H9 (cell line): ENCODE measurements at regions not wholly inside any gene's neighbourhood (a gene's known extent, or its start where the extent isn't known, plus 50 kb on each side); places are given as distances from the start of the nearest gene placed in this dataset.

ENCODE experiments used
- DNase-seq: peaks from one replicate; pipeline ENCODE4 v3.0.0-alpha.2; 2017
- H2AFZ ChIP-seq: one replicate; pipeline ENCODE4 v1.6.1; 2013; ENCODE audit warnings: mild to moderate bottlenecking, low read length, control low read depth, moderate library complexity
- H2AK5ac ChIP-seq: 2 replicates; pipeline ENCODE4 v1.6.1; 2013; ENCODE audit warnings: low read length, control low read depth, mixed read lengths; ENCODE audit not compliant: insufficient read length
- H2BK120ac ChIP-seq: one replicate; pipeline ENCODE4 v1.6.1; 2013; ENCODE audit warnings: low read depth, mild to moderate bottlenecking, low read length, control low read depth, inconsistent platforms; ENCODE audit not compliant: poor library complexity, severe bottlenecking
- H2BK12ac ChIP-seq: 2 replicates; pipeline ENCODE4 v1.6.1; 2013; ENCODE audit warnings: low read length, control low read depth, mixed read lengths, low read depth; ENCODE audit not compliant: insufficient read length
- H2BK15ac ChIP-seq: 2 replicates; pipeline ENCODE4 v1.6.1; 2013; ENCODE audit warnings: low read depth, low read length, control low read depth
- H2BK20ac ChIP-seq: one replicate; pipeline ENCODE4 v1.6.1; 2013; ENCODE audit warnings: low read depth, mild to moderate bottlenecking, low read length, control low read depth, inconsistent platforms; ENCODE audit not compliant: poor library complexity, severe bottlenecking
- H2BK5ac ChIP-seq: 2 replicates; pipeline ENCODE4 v1.6.1; 2013; ENCODE audit warnings: low read length, control low read depth, mixed read lengths; ENCODE audit not compliant: insufficient read length
- H3K14ac ChIP-seq: 2 replicates; pipeline ENCODE4 v1.6.1; 2013; ENCODE audit warnings: low read length, control low read depth; ENCODE audit not compliant: insufficient read depth
- H3K18ac ChIP-seq: 2 replicates; pipeline ENCODE4 v1.6.1; 2013; ENCODE audit warnings: low read depth, mild to moderate bottlenecking, mixed read lengths, low read length, control low read depth; ENCODE audit not compliant: insufficient read length
- H3K23ac ChIP-seq: 2 replicates; pipeline ENCODE4 v1.6.1; 2013; ENCODE audit warnings: low read length, control low read depth, mixed read lengths, low read depth; ENCODE audit not compliant: insufficient read length
- H3K23me2 ChIP-seq: 2 replicates; pipeline ENCODE4 v1.6.1; 2013; ENCODE audit warnings: low read depth, mild to moderate bottlenecking, mixed read lengths, low read length, control low read depth; ENCODE audit not compliant: insufficient read length, poor library complexity, severe bottlenecking
- H3K27ac ChIP-seq: 2 replicates; pipeline ENCODE4 v1.5.1; 2013; ENCODE audit warnings: low read length, control low read depth, mixed read lengths, low read depth; ENCODE audit not compliant: insufficient read length
- H3K27me3 ChIP-seq: 2 replicates; pipeline ENCODE4 v1.6.1; 2013; ENCODE audit warnings: low read length, control low read depth, inconsistent platforms; ENCODE audit not compliant: insufficient read depth
- H3K4ac ChIP-seq: 2 replicates; pipeline ENCODE4 v1.6.1; 2013; ENCODE audit warnings: low read depth, mild to moderate bottlenecking, control low read depth, inconsistent platforms, low read length, moderate library complexity
- H3K4me1 ChIP-seq: 2 replicates; pipeline ENCODE4 v1.6.1; 2013; ENCODE audit warnings: low read length, control low read depth, inconsistent platforms; ENCODE audit not compliant: insufficient read depth
- H3K4me2 ChIP-seq: 2 replicates; pipeline ENCODE4 v1.6.1; 2013; ENCODE audit warnings: low read length, control low read depth, mixed read lengths; ENCODE audit not compliant: insufficient read length, insufficient read depth
- H3K56ac ChIP-seq: 2 replicates; pipeline ENCODE4 v1.6.1; 2013; ENCODE audit warnings: low read depth, mild to moderate bottlenecking, mixed read lengths, low read length, control low read depth; ENCODE audit not compliant: insufficient read length
- H3K79me1 ChIP-seq: 2 replicates; pipeline ENCODE4 v1.6.1; 2013; ENCODE audit warnings: low read depth, mild to moderate bottlenecking, moderate library complexity, low read length, control low read depth, inconsistent platforms; ENCODE audit not compliant: insufficient read depth, poor library complexity, severe bottlenecking
- H3K79me2 ChIP-seq: 2 replicates; pipeline ENCODE4 v1.6.1; 2013; ENCODE audit warnings: low read length, control low read depth, inconsistent platforms; ENCODE audit not compliant: insufficient read depth
- H3K9ac ChIP-seq: 2 replicates; pipeline ENCODE4 v1.6.1; 2013; ENCODE audit warnings: low read length, control low read depth, mixed read lengths; ENCODE audit not compliant: insufficient read length; ENCODE audit errors: extremely low read depth
- H3K9me3 ChIP-seq: one replicate; pipeline ENCODE4 v1.6.1; 2013; ENCODE audit warnings: low read depth, low read length, inconsistent platforms; ENCODE audit not compliant: control insufficient read depth
- H3T11ph ChIP-seq: one replicate; pipeline ENCODE4 v1.6.1; 2013; ENCODE audit warnings: mild to moderate bottlenecking, low read length, control low read depth, inconsistent platforms
- H4K20me1 ChIP-seq: one replicate; pipeline ENCODE4 v1.6.1; 2013; ENCODE audit not compliant: control insufficient read depth, insufficient read length, insufficient read depth
- H4K5ac ChIP-seq: 2 replicates; pipeline ENCODE4 v1.6.1; 2013; ENCODE audit warnings: low read depth, mild to moderate bottlenecking, mixed read lengths, low read length, control low read depth; ENCODE audit not compliant: insufficient read length
- H4K8ac ChIP-seq: replicated peaks from 2 replicates; pipeline ENCODE4 v1.6.1; 2013; ENCODE audit warnings: low read length, control low read depth, mixed read lengths, low read depth; ENCODE audit not compliant: insufficient read length
- H4K91ac ChIP-seq: 2 replicates; pipeline ENCODE4 v1.6.1; 2013; ENCODE audit warnings: low read depth, mild to moderate bottlenecking, moderate library complexity, mixed read lengths, low read length, control low read depth; ENCODE audit not compliant: insufficient read length
- H3K27ac Mint-ChIP-seq, 3 experiments: 2 replicates in 2 of 3; 3 replicates in 1 of 3; pipeline ENCODE4 v1.8.0; 2020 to 2021; ENCODE audit warnings: mixed read lengths in 3 of 3, mild to moderate bottlenecking in 1 of 3, moderate library complexity in 1 of 3
- H3K27me3 Mint-ChIP-seq: 2 replicates; pipeline ENCODE4 v1.8.0; 2021; ENCODE audit warnings: low read depth, mild to moderate bottlenecking, moderate library complexity, mixed read lengths
- H3K36me3 Mint-ChIP-seq, 3 experiments: 2 replicates in 2 of 3; 3 replicates in 1 of 3; pipeline ENCODE4 v1.8.0; 2020 to 2021; ENCODE audit warnings: low read depth in 3 of 3, mixed read lengths in 3 of 3; ENCODE audit not compliant: insufficient read depth in 1 of 3
- H3K4me1 Mint-ChIP-seq, 2 experiments: 2 replicates each; pipeline ENCODE4 v1.8.0; 2020; ENCODE audit warnings: mixed read lengths in 2 of 2
- H3K4me3 Mint-ChIP-seq, 2 experiments: 2 replicates in 1 of 2; 3 replicates in 1 of 2; pipeline ENCODE4 v1.8.0; 2020 to 2021; ENCODE audit warnings: mild to moderate bottlenecking in 2 of 2, mixed read lengths in 2 of 2, moderate library complexity in 1 of 2
- H3K9me3 Mint-ChIP-seq, 2 experiments: 2 replicates in 1 of 2; 3 replicates in 1 of 2; pipeline ENCODE4 v1.8.0; 2020; ENCODE audit warnings: mild to moderate bottlenecking in 2 of 2, mixed read lengths in 2 of 2, moderate library complexity in 1 of 2
- CTCF ChIP-seq: fragments of 200-600 bp; sonication (generic); conservative IDR thresholded peaks from 3 replicates; pipeline ENCODE4 v1.8.0; 2021; ENCODE audit warnings: antibody characterized with exemption, mild to moderate bottlenecking
- WGBS: extraction: QIAGEN DNeasy Blood & Tissue Kit; methylation state at CpG from one replicate; pipeline ENCODE4 v1.1.7; 2013; ENCODE audit warnings: missing lambda C conversion rate, low lambda C conversion rate, mixed read lengths; ENCODE audit not compliant: insufficient read length; ENCODE audit errors: extremely low coverage; 5-methylcytosine and 5-hydroxymethylcytosine counted together

DNA sequence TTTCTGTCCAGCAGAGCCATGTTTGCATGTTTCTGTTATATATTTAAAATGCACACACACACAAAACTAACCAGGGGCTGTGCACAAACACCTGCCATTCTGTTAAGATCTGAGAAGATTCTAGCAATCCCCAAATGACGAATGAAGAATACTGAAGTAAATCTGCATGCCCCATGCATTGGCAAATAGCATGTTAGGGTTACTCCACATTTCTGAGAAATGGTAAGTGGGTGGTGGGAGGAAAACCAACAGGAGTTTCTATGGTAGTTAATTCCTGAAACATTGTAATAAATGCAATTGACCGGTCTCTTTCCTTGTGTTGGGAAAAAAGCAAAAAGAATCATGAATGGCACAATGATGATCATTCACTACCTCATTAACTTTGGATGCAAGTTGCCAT is 318.0 kb downstream of the BCAT1 start:
- Histone ChIP-seq H4K8ac (no peak overlapping the region), H4K20me1 (no peaks in the 10 kb centered on the region), H3K23me2 (no peaks in the 10 kb centered on the region), H3K4me1 (no peaks in the 10 kb centered on the region), H2AK5ac (no peak overlapping the region), H3K27me3 (no peaks in the 10 kb centered on the region), H3K23ac (no peak overlapping the region), H3K4ac (no peak overlapping the region), H3K9me3 (no peaks in the 10 kb centered on the region), H3K27ac (no peak overlapping the region), H3K9ac (no peak overlapping the region), H2BK20ac (no peak overlapping the region), H3K4me2 (no peak overlapping the region), H2BK12ac (no peak overlapping the region), H3K14ac (no peak overlapping the region), H3K56ac (no peak overlapping the region), H3T11ph (no peak overlapping the region), H4K5ac (no peak overlapping the region), H3K79me1 (no peaks in the 10 kb centered on the region), H2BK5ac (no peak overlapping the region), H2BK15ac (no peak overlapping the region), H2BK120ac (no peak overlapping the region), H3K18ac (no peak overlapping the region), H4K91ac (no peak overlapping the region), H3K79me2 (no peaks in the 10 kb centered on the region), H2AFZ (no peak overlapping the region)
- Mint-ChIP-seq H3K9me3 (no peaks in the 10 kb centered on the region; a peak in 1 of 5 replicates), H3K36me3 (no peaks in the 10 kb centered on the region), H3K4me1 (peaks cover under 1 to 1% of the 10 kb centered on the region in 2 experiments; a peak in 2 of 4 replicates), H3K4me3 (no peak overlapping the region), H3K27me3 (no peaks in the 10 kb centered on the region; the same call in 1 of the 2 replicates), H3K27ac (no peak overlapping the region)
- WGBS: no CpG with 5 or more reads among the region's 2 CpGs
- no peak for DNase-seq
- TF ChIP-seq CTCF: no peak
